OCI-LY7 (cell line): ENCODE measurements at regions not wholly inside any gene's neighbourhood (a gene's known extent, or its start where the extent isn't known, plus 50 kb on each side); places are given as distances from the start of the nearest gene placed in this dataset.

ENCODE experiments used
- BruUV-seq: library from RNA; stranded (reverse); fragments of 400-500 nt; replicated peaks from 2 replicates; lab custom pipeline; 2021; lab: Mats Ljungman, UMichigan
- CTCF ChIA-PET: fragments of 300-600 bp; sonication (Branson Sonifier 250); formaldehyde crosslinking; loops from one replicate; lab custom pipeline; 2022; ENCODE audit warnings: antibody characterized with exemption; ENCODE audit not compliant: unreplicated experiment; lab: Charles Lee
- POLR2A ChIA-PET: fragments of 300-600 bp; sonication (Branson Sonifier 250); formaldehyde crosslinking; loops from one replicate; lab custom pipeline; 2022; ENCODE audit warnings: antibody characterized with exemption; lab: Charles Lee
- DNase-seq: peaks from one replicate; pipeline ENCODE4 v3.0.0-alpha.2; 2015; ENCODE audit warnings: low spot score
- H2AFZ ChIP-seq: fragments of 200-600 bp; sonication (generic), shearing (Covaris generic); 2 replicates; pipeline ENCODE4 v1.6.1; 2014; ENCODE audit warnings: mild to moderate bottlenecking, antibody characterized with exemption, low read length, moderate library complexity
- H3K27ac ChIP-seq: fragments of 200-600 bp; sonication (generic); 2 replicates; pipeline ENCODE4 v1.5.1; 2014; ENCODE audit warnings: mixed run types, low read depth, mild to moderate bottlenecking, moderate library complexity, low read length, inconsistent platforms; ENCODE audit not compliant: poor library complexity, severe bottlenecking
- H3K36me3 ChIP-seq: fragments of 200-600 bp; sonication (generic); 2 replicates; pipeline ENCODE4 v1.6.1; 2014; ENCODE audit warnings: mild to moderate bottlenecking, antibody characterized with exemption, low read length, moderate library complexity, mixed read lengths; ENCODE audit not compliant: insufficient read depth
- H3K4me1 ChIP-seq: fragments of 200-600 bp; sonication (generic); 2 replicates; pipeline ENCODE4 v1.5.1; 2014; ENCODE audit warnings: mild to moderate bottlenecking, low read length; ENCODE audit not compliant: insufficient read depth, poor library complexity, severe bottlenecking
- H3K4me2 ChIP-seq: fragments of 200-600 bp; sonication (generic); 2 replicates; pipeline ENCODE4 v1.6.1; 2014; ENCODE audit warnings: mild to moderate bottlenecking, low read length
- H3K4me3 ChIP-seq: fragments of 200-600 bp; sonication (generic); 2 replicates; pipeline ENCODE4 v1.5.1; 2014; ENCODE audit warnings: mild to moderate bottlenecking, low read depth, low read length; ENCODE audit not compliant: poor library complexity, severe bottlenecking
- H3K79me2 ChIP-seq: fragments of 200-600 bp; sonication (generic); 2 replicates; pipeline ENCODE4 v1.6.1; 2016; ENCODE audit warnings: low read depth, mild to moderate bottlenecking, low read length, moderate library complexity, mixed read lengths; ENCODE audit not compliant: insufficient read depth
- H3K9me2 ChIP-seq: fragments of 200-600 bp; sonication (generic); 2 replicates; pipeline ENCODE4 v1.6.1; 2016; ENCODE audit warnings: mild to moderate bottlenecking, low read length, mixed read lengths; ENCODE audit not compliant: insufficient read depth
- H3K9me3 ChIP-seq: fragments of 200-600 bp; sonication (generic); 2 replicates; pipeline ENCODE4 v1.6.1; 2014; ENCODE audit warnings: mild to moderate bottlenecking, mixed run types, low read length, mixed read lengths
- H4K20me1 ChIP-seq: fragments of 200-600 bp; sonication (generic); 2 replicates; pipeline ENCODE4 v1.6.1; 2014; ENCODE audit warnings: mild to moderate bottlenecking, antibody characterized with exemption, low read length, moderate library complexity, mixed read lengths; ENCODE audit not compliant: insufficient read depth
- CTCF ChIP-seq: fragments of 200-600 bp; sonication (generic); conservative IDR thresholded peaks from 2 replicates; pipeline ENCODE4 v1.5.1; 2014; ENCODE audit warnings: mild to moderate bottlenecking, antibody characterized with exemption, low read length, moderate library complexity, mixed read lengths
- EZH2phosphoT487 ChIP-seq: fragments of 200-600 bp; sonication (generic); IDR thresholded peaks from 2 replicates; pipeline ENCODE4 v1.6.1; 2018; ENCODE audit warnings: low read depth, borderline replicate concordance, mild to moderate bottlenecking, mixed run types, antibody characterized with exemption, low read length, moderate library complexity, mixed read lengths
- intact Hi-C: fragments of 100-400 bp; cut with micrococcal nuclease; formaldehyde crosslinking; loops from one replicate; pipeline ENCODE4 v1.10.0; 2022; ENCODE audit not compliant: unreplicated experiment

DNA sequence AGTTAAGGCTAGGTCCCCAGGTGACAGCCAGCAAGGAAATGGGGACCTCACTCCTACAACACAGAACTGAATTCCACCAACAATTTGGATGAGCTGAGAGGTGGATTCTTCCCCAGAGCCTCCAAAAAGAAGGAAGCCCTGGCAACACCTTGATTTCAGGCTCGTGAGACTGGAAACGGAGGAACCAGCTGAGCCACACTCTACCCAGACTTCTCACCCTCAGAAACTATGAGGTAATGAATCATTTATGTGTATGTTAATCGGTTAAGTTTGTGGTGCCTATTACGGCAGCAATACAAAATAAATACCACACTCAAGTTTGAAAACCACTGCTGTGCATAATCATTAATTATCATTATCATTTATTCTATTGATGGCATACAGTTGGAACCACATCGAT, 532.4 kb upstream of the ANKRD30A start:
- POLR2A ChIA-PET: no interaction called here
- intact Hi-C loops: no loop called here
- no peaks in the 10 kb centered on the region for H4K20me1 ChIP-seq
- TF ChIP-seq CTCF (no peak), EZH2phosphoT487 (no peak)
- H3K36me3 ChIP-seq: no peaks in the 10 kb centered on the region
- no peak overlapping the region for H3K27ac ChIP-seq
- no peak overlapping the region for H3K4me3 ChIP-seq
- BruUV-seq: no TSS peak
- H3K4me2 ChIP-seq: no peak overlapping the region
- H3K9me2 ChIP-seq: no peaks in the 10 kb centered on the region
- DNase-seq: no peak
- no peaks in the 10 kb centered on the region for H3K4me1 ChIP-seq
- CTCF ChIA-PET: no interaction called here
- H3K79me2 ChIP-seq: no peaks in the 10 kb centered on the region
- no peak overlapping the region for H2AFZ ChIP-seq
- no peaks in the 10 kb centered on the region for H3K9me3 ChIP-seq

- Histone ChIP-seq H3K4me1 (no peaks in the 10 kb centered on the region), H3K4me2 (no peak overlapping the region), H3K9me2 (no peaks in the 10 kb centered on the region), H2AFZ (no peak overlapping the region), H3K27ac (no peak overlapping the region), H4K20me1 (no peaks in the 10 kb centered on the region), H3K9me3 (no peaks in the 10 kb centered on the region), H3K79me2 (no peaks in the 10 kb centered on the region), H3K4me3 (no peak overlapping the region), H3K36me3 (no peaks in the 10 kb centered on the region)
- no peak for DNase-seq
- POLR2A ChIA-PET: no interaction called here
- CTCF ChIA-PET: no interaction called here
- TF ChIP-seq EZH2phosphoT487 (no peak), CTCF (no peak)
- no TSS peak for BruUV-seq
- intact Hi-C loops: no loop called here
Measured at GRCh38 chr10:36591436-36591835, 534.0 kb upstream of the ANKRD30A start.

DNA sequence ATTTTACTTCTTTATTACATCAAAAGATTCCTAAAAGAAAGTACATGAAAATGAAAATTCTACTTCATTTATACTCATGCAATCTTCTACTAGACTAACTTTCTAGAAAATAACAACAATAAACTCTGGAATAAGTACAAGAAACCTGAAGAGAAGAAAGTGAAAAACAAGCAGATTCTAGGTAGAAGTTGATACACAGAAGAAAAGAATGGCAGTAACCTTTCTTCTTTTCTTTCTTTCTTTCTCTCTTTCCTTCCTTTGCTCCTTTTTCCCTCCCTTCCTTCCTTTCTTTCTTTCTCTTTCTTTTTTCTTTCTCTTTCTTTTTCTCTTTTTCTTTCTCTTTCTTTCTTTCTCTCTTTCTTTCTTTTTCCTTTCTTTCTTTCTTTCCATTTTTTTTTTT, 541.7 kb upstream of the ANKRD30A start:
- no peak for TF ChIP-seq EZH2phosphoT487
- no peak for TF ChIP-seq CTCF
- Histone ChIP-seq H3K4me1 (no peaks in the 10 kb centered on the region), H3K4me2 (no peak overlapping the region), H3K27ac (no peak overlapping the region), H2AFZ (no peak overlapping the region), H4K20me1 (no peaks in the 10 kb centered on the region), H3K4me3 (no peak overlapping the region), H3K36me3 (no peaks in the 10 kb centered on the region), H3K79me2 (no peaks in the 10 kb centered on the region), H3K9me2 (no peaks in the 10 kb centered on the region), H3K9me3 (no peaks in the 10 kb centered on the region)
- POLR2A ChIA-PET: no interaction called here
- CTCF ChIA-PET: no interaction called here
- intact Hi-C loops: no loop called here
- no TSS peak for BruUV-seq
- DNase-seq: no peak
